Nephron progenitor cell (in vitro differentiated cells): ENCODE measurements at regions not wholly inside any gene's neighbourhood (a gene's known extent, or its start where the extent isn't known, plus 50 kb on each side); places are given as distances from the start of the nearest gene placed in this dataset.

Source experiments
- DNase-seq: peaks from one replicate; pipeline ENCODE4 v3.0.0; 2021
- H3K27ac Mint-ChIP-seq: 2 replicates; pipeline ENCODE4 v1.8.0; 2021; ENCODE audit warnings: mild to moderate bottlenecking, moderate library complexity, mixed read lengths
- H3K27me3 Mint-ChIP-seq: 2 replicates; pipeline ENCODE4 v1.8.0; 2021; ENCODE audit warnings: mild to moderate bottlenecking, low read depth, mixed read lengths; ENCODE audit not compliant: poor library complexity
- H3K36me3 Mint-ChIP-seq: 2 replicates; pipeline ENCODE4 v1.8.0; 2021; ENCODE audit warnings: low read depth, mixed read lengths
- H3K4me1 Mint-ChIP-seq: 2 replicates; pipeline ENCODE4 v1.8.0; 2021; ENCODE audit warnings: mixed read lengths
- H3K4me3 Mint-ChIP-seq: 2 replicates; pipeline ENCODE4 v1.8.0; 2021; ENCODE audit warnings: mild to moderate bottlenecking, moderate library complexity, mixed read lengths
- H3K9me3 Mint-ChIP-seq: 2 replicates; pipeline ENCODE4 v1.8.0; 2021; ENCODE audit warnings: mild to moderate bottlenecking, moderate library complexity, mixed read lengths
- TF ChIP-seq, protein P1 (sequence below): fragments of 200-600 bp; sonication (generic); IDR thresholded peaks from 2 replicates; pipeline ENCODE4 v1.5.0; 2021; ENCODE audit warnings: antibody characterized with exemption

DNA sequence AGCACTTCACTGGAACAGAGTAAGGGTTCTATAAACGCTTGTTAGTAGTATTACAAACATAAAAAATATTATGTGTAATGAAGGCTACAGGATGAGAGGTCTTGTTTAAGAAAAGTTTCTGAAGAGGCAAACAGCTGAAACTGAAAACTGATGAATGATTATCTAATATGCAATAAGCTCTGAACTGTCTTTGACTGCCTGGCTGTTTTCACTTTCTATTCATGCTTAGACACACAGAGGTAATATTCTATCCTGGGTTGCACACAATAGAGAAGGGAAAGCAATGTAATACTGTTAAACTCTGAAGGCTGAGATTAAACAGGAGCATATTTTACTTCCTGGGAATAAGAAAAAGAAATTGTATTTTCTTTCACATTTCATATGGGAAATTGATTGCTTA lies 251.3 kb downstream of the ALX1 start:
- TF ChIP-seq, protein P1, sequence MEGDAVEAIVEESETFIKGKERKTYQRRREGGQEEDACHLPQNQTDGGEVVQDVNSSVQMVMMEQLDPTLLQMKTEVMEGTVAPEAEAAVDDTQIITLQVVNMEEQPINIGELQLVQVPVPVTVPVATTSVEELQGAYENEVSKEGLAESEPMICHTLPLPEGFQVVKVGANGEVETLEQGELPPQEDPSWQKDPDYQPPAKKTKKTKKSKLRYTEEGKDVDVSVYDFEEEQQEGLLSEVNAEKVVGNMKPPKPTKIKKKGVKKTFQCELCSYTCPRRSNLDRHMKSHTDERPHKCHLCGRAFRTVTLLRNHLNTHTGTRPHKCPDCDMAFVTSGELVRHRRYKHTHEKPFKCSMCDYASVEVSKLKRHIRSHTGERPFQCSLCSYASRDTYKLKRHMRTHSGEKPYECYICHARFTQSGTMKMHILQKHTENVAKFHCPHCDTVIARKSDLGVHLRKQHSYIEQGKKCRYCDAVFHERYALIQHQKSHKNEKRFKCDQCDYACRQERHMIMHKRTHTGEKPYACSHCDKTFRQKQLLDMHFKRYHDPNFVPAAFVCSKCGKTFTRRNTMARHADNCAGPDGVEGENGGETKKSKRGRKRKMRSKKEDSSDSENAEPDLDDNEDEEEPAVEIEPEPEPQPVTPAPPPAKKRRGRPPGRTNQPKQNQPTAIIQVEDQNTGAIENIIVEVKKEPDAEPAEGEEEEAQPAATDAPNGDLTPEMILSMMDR = no peak

GRCh38 chr12:85549640-85550039 lies 269.6 kb downstream of the ALX1 start:
- TF ChIP-seq, protein P1 = no peak
- H3K27ac Mint-ChIP-seq = no peak overlapping the region
- no peak for DNase-seq
- no peaks in the 10 kb centered on the region for H3K27me3 Mint-ChIP-seq
- H3K4me1 Mint-ChIP-seq = peaks cover 14% of the 10 kb centered on the region
- no peak overlapping the region for H3K4me3 Mint-ChIP-seq
- H3K36me3 Mint-ChIP-seq = no peaks in the 10 kb centered on the region
- no peaks in the 10 kb centered on the region for H3K9me3 Mint-ChIP-seq

More for the DNA sequence above, 251.3 kb downstream of the ALX1 start:
- H3K27ac Mint-ChIP-seq = no peak overlapping the region
- peaks cover 4% of the 10 kb centered on the region for H3K36me3 Mint-ChIP-seq
- H3K27me3 Mint-ChIP-seq = no peaks in the 10 kb centered on the region
- no peak for DNase-seq
- peaks cover 9% of the 10 kb centered on the region for H3K9me3 Mint-ChIP-seq
- H3K4me1 Mint-ChIP-seq = no peaks in the 10 kb centered on the region
- no peak overlapping the region for H3K4me3 Mint-ChIP-seq

- DNase-seq = no peak
- Mint-ChIP-seq H3K4me1 (peaks cover 14% of the 10 kb centered on the region), H3K4me3 (no peak overlapping the region), H3K9me3 (no peaks in the 10 kb centered on the region), H3K36me3 (no peaks in the 10 kb centered on the region), H3K27me3 (no peaks in the 10 kb centered on the region), H3K27ac (no peak overlapping the region)
- TF ChIP-seq, protein P1 = no peak
These were observed 270.9 kb downstream of the ALX1 start for GRCh38 chr12:85550924-85551323.

- Mint-ChIP-seq H3K9me3 (no peaks in the 10 kb centered on the region), H3K4me3 (no peak overlapping the region), H3K27ac (no peak overlapping the region), H3K4me1 (peaks cover 14% of the 10 kb centered on the region), H3K27me3 (no peaks in the 10 kb centered on the region), H3K36me3 (no peaks in the 10 kb centered on the region)
- no peak for DNase-seq
- TF ChIP-seq, protein P1 = no peak
These were observed 272.4 kb downstream of the ALX1 start for GRCh38 chr12:85552461-85552860.

- TF ChIP-seq, protein P1 = no peak
- no peak overlapping the region for H3K4me3 Mint-ChIP-seq
- no peaks in the 10 kb centered on the region for H3K27me3 Mint-ChIP-seq
- H3K36me3 Mint-ChIP-seq = no peaks in the 10 kb centered on the region
- no peak for DNase-seq
- no peaks in the 10 kb centered on the region for H3K9me3 Mint-ChIP-seq
- H3K4me1 Mint-ChIP-seq = no peaks in the 10 kb centered on the region
- H3K27ac Mint-ChIP-seq = no peak overlapping the region
These were observed 277.8 kb downstream of the ALX1 start for GRCh38 chr12:85557850-85558249.

- H3K27me3 Mint-ChIP-seq = no peaks in the 10 kb centered on the region
- DNase-seq = no peak
- no peak overlapping the region for H3K27ac Mint-ChIP-seq
- no peak overlapping the region for H3K4me3 Mint-ChIP-seq
- no peaks in the 10 kb centered on the region for H3K9me3 Mint-ChIP-seq
- no peaks in the 10 kb centered on the region for H3K36me3 Mint-ChIP-seq
- H3K4me1 Mint-ChIP-seq = no peaks in the 10 kb centered on the region
- TF ChIP-seq, protein P1 = no peak
These were observed 277.5 kb downstream of the RASSF9 start for GRCh38 chr12:85558684-85559083.
